Ovary (tissue), 3 donors: ENCODE measurements at regions not wholly inside any gene's neighbourhood (a gene's known extent, or its start where the extent isn't known, plus 50 kb on each side); places are given as distances from the start of the nearest gene placed in this dataset.

Experiments
- CTCF ChIP-seq, 3 donors: fragments of 450-650 bp in 2 of 3; fragments of 200-600 bp in 1 of 3; IDR thresholded peaks; one replicate each; pipeline versions ENCODE4 v1.5.1 to v1.8.0; 2016 to 2022; ENCODE audit warnings: antibody characterized with exemption in 3 of 3, mild to moderate bottlenecking in 1 of 3
- EP300 ChIP-seq: sonication (generic); formaldehyde crosslinking; IDR thresholded peaks from one replicate; pipeline ENCODE4 v1.6.1; 2017; ENCODE audit warnings: antibody characterized with exemption
- POLR2A ChIP-seq: fragments of 450-650 bp; IDR thresholded peaks from one replicate; pipeline ENCODE4 v1.6.1; 2017; ENCODE audit warnings: antibody characterized with exemption, mild to moderate bottlenecking, moderate library complexity
- donor health status: DM: no; HTN: no; CAD: no.

- TF ChIP-seq CTCF (IDR thresholded peaks at IDR 0.05) (no peak), POLR2A (no peak), EP300 (no peak)
These were observed 88.8 kb upstream of the RET start for GRCh38 chr10:42988069-42988468.
